SHP77 (cell line): ENCODE measurements at regions not wholly inside any gene's neighbourhood (a gene's known extent, or its start where the extent isn't known, plus 50 kb on each side); places are given as distances from the start of the nearest gene placed in this dataset.
"Not testable (repeated sequence)": the region's sequence is repeated elsewhere in the genome, so short reads cannot be mapped to it uniquely, and the experiment has no call there.

Experiments used
- DNase-seq, 2 experiments: peaks; one replicate each; lab custom pipeline; 2025; lab: John Stamatoyannopoulos, UW

DNA sequence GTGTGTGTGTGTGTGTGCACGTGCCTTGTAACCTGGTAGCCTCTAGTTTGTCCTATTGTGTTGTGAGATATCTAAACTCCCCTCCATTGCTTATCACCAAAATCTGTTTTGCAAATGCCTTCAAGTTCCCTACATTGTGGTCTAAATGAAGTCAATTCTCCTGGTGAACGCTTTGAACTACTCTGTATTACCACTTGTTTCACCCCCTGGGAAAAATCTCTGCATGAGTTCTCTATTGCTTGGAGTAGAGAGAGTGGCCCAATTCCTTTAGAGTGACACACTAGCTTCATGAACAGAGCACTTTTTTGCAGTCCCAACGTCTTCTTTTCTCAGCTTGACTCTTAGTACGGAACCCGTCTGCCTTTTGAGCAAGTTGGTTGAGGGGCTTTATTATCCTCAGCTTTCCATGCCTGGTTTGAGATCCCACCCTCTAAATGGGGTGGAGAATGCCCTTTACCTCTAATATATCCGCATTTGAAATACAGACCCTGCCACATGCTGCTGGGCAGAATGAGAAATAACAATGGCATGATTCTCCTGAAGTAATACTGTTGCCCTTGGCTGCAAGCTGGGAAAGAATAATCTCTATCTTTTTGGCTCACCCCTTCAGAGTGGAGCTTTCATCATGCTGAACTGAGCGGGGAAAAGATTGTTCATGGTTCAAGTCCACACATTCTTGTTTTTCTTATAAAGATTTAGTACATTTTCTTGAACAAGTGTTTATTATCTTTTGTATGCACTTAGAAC lies 2545.3 kb downstream of the PCDH9 start:
- DNase-seq, result no peak

DNA sequence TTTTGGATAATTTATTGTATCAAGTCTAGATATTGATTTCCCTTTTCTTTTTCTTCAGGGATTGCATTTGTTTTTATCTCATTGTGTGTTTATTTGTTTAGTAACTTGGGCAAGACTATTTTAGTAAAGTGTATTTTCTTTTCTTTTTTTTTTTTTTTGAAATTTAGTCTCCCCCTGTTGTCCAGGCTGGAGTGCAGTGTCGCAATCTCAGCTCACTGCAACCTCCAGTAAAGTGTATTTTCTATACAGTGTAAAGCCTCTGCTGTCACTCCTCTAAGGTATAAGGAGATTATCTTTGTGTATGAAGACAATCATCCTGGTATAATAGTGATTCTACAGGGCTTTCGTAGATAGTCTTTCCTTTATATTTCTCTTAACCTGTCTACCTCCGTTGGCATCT lies 2546.0 kb downstream of the PCDH9 start:
- DNase-seq, result no peak

DNA sequence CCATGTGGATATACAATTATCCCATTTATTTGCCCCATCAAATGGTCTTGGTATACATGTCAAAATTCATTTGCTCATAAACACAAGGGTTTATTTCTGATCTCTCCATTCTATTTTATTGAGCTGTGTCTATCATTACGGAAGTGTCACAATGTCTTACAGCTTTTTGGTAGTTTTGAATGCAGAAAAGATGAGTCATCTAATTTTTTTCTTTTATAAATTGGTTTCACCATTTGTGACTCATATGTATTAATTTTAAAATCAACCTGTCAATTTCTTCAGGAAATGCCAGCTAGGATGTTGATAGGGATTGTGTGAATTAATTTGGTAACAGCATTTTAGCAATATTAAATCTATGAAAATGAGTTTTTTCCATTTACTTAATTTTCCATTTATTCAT lies 2549.4 kb downstream of the PCDH9 start:
- no peak for DNase-seq

DNA sequence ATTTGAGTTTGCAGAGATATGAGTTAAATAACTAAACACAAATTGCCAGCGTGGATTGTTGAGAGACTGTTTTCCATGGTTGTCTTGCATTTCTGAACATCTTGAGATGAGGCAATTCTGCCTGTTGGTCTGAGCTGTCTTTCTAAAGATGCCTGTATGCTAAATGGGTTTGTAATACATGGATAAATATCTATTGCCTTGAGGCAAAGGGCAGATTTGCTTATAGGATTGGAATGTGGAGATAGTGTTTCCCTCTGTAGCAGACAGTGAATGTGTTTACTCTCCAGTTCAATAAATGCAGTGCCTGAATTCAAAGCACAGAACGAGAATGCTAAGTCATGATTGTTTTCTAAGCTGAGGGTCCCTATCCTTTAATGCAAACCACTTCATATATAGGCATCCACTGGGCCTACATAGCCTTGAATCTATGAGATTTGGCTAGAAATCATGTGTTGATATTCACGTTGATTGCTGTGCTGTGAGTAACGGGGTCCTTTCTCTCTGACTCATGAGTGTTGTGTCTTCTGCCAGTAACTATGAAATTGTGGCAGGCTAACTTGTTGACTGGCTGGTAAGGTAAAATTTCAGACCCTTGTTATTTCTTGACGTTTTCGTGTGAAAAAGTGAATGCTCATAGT lies 2554.8 kb downstream of the PCDH9 start:
- no peak for DNase-seq

GRCh38 chr13:64674126-64674525 lies 2556.0 kb downstream of the PCDH9 start:
- DNase-seq, result no peak

DNA sequence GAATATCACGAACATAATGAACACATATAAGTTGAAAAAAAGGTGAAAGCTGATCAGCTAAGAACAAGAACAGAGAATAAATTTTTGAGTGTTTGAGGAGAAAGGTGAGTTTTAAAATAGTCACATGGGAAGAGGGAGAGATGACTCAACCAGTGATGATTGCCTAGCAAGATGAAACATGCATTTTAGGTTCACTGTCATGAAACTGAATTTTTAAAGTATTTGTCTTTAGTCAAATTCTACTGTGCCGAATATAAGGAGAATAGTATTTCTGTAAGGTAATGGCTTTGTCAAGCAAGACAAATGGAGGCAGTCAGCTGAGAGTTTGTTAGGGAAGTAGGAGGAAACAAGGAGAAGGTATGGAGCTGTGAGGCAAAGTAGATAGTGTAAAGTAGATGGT lies 2557.4 kb downstream of the PCDH9 start:
- no peak for DNase-seq

DNA sequence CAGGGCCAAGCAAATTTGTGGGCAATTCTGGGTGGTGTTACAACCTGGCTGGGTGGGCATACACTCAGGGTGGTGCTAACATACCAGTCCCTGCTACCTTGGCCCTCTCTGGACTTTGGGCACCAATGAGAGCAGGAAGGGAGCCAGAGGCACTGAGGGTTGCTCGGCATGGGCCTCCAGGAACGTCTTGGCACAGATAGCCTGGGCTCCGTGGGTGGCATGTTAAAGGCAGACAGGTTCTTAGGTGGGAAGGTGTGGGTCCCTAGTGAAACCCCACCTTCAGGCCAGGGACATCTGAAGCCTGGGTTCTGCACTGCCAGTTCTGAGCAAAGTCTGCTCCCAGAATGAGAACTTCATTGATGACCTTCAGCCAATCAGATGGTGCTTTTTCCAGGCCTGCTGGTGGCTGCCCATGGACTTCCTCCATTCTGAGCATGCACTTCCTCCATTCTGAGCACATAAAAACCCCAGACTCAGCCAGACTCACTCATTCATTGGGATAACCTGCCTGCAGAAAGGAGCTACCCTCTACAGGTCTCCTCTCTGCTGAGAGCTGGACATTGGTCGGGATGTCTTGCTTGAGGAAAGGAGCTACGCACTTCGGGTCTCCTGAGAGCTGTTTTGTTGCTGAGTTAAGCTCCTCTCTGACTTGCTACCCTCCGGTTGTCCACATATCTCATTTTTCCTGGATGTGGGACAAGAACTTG lies 2567.1 kb downstream of the PCDH9 start:
- no peak for DNase-seq

- no peak for DNase-seq
These were observed 2581.8 kb downstream of the PCDH9 start for GRCh38 chr13:64648293-64648692.

DNA sequence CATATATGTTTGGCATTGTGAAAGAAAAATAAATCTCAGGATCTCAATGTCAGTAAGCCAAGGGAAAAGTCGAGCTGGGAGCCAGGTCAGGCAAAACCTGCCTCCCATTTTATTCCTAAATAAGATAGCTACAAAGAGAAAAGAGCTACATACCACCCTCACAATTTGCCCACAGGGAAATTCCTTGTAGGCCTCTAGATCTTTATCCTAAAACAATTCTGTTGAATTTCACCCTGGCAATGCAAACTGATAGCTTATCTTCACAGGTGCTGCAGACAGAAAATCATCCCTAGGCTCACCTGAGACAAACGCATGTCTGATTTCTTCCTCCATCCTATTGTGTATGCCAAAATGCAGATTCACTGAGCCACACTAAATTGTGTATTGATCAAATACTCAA lies 2587.1 kb downstream of the PCDH9 start:
- no peak for DNase-seq

GRCh38 chr13:64640002-64640401 lies 2590.1 kb downstream of the PCDH9 start:
- peak; percentile 60 to 86 for DNase-seq

DNA sequence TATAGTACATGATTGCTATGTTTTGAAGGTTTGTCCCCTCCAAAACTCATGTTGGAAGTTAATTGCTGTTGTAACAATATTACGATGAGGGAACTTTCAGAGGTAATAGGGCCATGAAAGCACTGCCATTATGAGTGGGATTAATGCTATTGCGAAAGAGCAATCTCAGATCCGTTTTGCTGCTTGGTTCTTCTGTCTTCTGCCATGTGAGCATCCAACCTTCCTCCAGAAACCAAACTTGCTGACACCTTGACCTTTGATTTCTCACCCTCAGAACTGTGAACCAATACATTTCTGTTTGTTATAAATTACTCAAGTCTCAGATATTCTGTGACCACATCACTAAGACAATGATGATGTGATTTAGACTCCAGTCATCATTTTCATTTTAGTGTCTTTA lies 2590.9 kb downstream of the PCDH9 start:
- no peak for DNase-seq

DNA sequence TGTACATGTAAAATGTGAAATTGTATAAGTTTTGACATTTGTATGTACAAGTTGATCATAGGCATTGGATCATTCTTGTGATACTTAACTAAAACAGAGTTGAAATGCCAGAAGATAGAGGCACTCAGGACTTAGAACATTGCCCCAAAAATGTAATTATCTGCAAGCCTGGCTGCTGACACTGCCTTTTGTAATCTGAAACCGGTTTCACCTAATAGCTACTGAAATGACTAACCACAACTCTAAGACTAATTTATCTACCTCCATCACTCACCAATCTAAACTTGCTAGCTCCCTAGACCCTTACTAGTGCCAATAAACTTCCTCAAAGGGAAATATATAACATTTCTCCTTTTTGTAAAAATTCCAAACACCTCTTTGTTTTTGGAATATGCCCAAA lies 2596.2 kb downstream of the PCDH9 start:
- no peak for DNase-seq

GRCh38 chr13:64627654-64628053 lies 2602.5 kb downstream of the PCDH9 start:
- no peak for DNase-seq

- DNase-seq, result no peak
These were observed 2604.0 kb downstream of the PCDH9 start for GRCh38 chr13:64626105-64626504.

- DNase-seq, result no peak
These were observed 2612.9 kb downstream of the PCDH9 start for GRCh38 chr13:64617231-64617630.

- no peak for DNase-seq
These were observed 2638.2 kb downstream of the PCDH9 start for GRCh38 chr13:64591971-64592370.

DNA sequence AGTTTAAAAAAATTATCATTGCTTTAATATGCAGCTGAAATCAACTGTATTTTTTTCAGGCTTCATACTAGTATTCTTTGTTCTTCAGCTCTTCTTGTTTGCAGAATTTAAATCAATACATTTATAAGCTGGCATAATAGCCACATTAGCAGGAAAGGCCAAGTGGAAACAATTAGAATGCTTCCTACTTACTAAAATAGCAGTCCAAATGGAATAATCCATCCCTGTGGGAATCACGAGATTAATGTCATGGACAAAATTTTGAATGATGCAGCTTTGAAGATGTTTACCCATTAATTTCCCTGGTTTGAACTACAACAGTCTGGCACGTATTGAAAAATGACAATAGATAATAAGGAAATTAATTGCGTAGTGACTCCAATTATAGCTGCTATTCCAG lies 2650.8 kb downstream of the PCDH9 start:
- DNase-seq, result no peak

DNA sequence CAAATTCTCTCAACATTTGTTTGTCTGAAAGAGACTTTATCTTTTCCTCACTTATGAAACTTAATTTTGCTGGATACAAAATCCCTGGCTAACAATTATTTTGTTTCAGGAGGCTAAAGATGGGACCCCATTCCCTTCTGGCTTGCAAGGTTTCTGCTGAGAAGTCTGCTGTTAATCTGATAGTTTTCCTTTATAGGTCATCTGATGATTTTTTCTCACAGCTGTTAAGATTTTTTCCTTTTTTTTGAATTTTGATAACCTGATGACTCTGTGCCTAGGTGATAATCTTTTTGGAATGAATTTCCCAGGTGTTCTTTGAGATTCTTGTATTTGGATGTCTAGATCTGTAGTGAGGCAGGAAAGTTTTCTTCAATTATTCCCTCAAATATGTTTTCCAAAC lies 2661.4 kb downstream of the PCDH9 start:
- no peak for DNase-seq

- not testable (repeated sequence) for DNase-seq
These were observed 2672.1 kb downstream of the PCDH9 start for GRCh38 chr13:64558031-64558430.

DNA sequence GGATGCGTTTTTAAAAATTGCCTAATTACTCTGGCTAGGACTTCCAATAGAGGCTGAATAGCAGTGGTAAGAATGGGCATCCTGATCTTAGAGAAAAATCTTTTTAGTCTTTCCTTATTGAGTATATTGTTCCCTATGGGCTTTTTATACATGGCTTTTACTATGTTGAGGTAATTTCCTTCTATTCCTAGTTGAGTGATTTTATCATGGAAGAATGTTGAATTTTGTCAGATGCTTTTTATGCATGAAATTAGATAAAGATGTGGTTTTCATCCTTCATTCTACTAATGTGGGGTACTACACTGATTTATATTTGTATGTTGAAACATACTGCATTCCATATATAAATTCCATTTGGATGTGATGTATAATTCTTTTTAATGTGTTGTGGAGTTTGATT lies 2673.8 kb downstream of the PCDH9 start:
- no peak for DNase-seq

GRCh38 chr13:64553411-64554129 lies 2676.6 kb downstream of the PCDH9 start:
- DNase-seq, result no peak

DNA sequence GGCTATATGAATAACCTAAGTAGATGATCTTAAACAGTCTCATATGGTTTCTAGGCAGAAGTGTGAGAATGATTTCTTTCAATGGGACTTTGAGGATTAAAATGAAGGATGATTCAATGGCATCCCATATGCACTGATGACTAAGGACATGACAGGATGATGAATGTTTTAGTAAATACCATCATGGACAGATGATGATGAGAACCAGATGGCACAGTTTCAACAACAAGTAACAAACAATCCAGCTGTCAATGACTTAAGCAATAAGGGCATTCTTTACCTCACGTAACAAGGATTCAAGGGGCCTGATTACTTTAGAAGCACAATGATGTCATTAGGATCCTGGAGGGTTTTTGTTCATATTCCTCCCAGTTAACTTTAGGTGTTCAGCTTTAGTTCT lies 2678.4 kb downstream of the PCDH9 start:
- peak; percentile 56 to 66 for DNase-seq

GRCh38 chr13:64546371-64546770 lies 2683.8 kb downstream of the PCDH9 start:
- DNase-seq, result no peak
